ENCODE measurements at regions not wholly inside any gene's neighbourhood (a gene's known extent, or its start where the extent isn't known, plus 50 kb on each side); places are given as distances from the start of the nearest gene placed in this dataset.

GRCh38 chr4:32589853-32590252, 1869.7 kb downstream of the PCDH7 start:
- ChIA-PET POLR2A (no interaction called here), CTCF (no interaction called here)
- DNase-seq (ENCODE audit: extremely low spot score), result no peak
- TF ChIP-seq CTCF (IDR thresholded peaks at IDR 0.05; ENCODE audit: control extremely low read depth, extremely low read depth, low read depth, missing control alignments), result no peak

GRCh38 chr4:32597354-32597753, 1877.2 kb downstream of the PCDH7 start:
- ChIA-PET POLR2A (no interaction called here), CTCF (no interaction called here)
- DNase-seq (ENCODE audit: extremely low spot score), result no peak
- no peak for TF ChIP-seq CTCF (IDR thresholded peaks at IDR 0.05; ENCODE audit: control extremely low read depth, extremely low read depth, low read depth, missing control alignments)

- no peak for DNase-seq (ENCODE audit: extremely low spot score)
- CTCF ChIA-PET, result no interaction called here
Observed at GRCh38 chr4:32601848-32602247, 1881.7 kb downstream of the PCDH7 start.

GRCh38 chr4:32607978-32608377, 1887.8 kb downstream of the PCDH7 start:
- CTCF ChIA-PET, result no interaction called here
- no peak for TF ChIP-seq CTCF (IDR thresholded peaks at IDR 0.05; ENCODE audit: control extremely low read depth, extremely low read depth, low read depth, missing control alignments)
- no peak for DNase-seq (ENCODE audit: extremely low spot score)
- POLR2A ChIA-PET, result no interaction called here

More at GRCh38 chr4:32601848-32602247, 1881.7 kb downstream of the PCDH7 start:
- no peak for TF ChIP-seq CTCF (IDR thresholded peaks at IDR 0.05; ENCODE audit: control extremely low read depth, extremely low read depth, low read depth, missing control alignments)
- POLR2A ChIA-PET, result no interaction called here

GRCh38 chr4:32624943-32625603, 1904.9 kb downstream of the PCDH7 start:
- ChIA-PET POLR2A (no interaction called here), CTCF (interaction anchor here (1.2 kb wide), 2 partner anchors 8 to 24 kb away, joined by 3 read pairs; no protein-coding TSS in a partner anchor)
- TF ChIP-seq CTCF (IDR thresholded peaks at IDR 0.05; ENCODE audit: control extremely low read depth, extremely low read depth, low read depth, missing control alignments), result no peak
- no peak for DNase-seq (ENCODE audit: extremely low spot score)

DNA sequence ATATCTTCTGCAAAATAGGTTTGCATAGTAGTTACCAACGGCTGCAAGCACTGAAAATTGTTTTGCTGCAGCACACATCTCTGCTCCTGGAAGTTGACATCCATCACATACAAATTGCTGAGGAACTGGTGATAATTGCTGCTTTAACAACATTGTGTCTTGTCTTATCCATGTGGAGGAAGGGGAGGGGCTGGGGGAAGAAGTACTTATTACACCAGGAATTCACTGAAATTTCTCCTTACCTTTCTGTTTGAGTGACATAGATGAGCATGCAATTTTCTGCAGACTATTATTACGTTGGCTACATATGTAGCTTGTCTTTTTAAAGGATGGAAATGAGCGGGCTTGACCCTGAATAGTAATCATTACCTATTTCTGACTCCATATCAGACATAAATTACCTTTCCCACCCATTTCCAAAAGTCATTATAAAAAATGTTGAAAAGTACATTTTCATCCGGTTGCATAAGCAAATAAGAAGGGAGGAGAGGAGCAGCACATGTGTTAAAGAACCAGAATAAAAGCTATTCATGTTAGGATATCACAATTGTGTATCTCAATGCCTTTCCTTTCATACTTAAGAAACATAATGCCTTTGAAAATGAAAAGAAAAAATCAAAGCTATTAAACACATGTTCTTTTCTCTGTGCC, 1905.6 kb downstream of the PCDH7 start:
- ChIA-PET POLR2A (no interaction called here), CTCF (interaction anchor here (1.2 kb wide), 2 partner anchors 9 to 23 kb away, joined by 3 read pairs; no protein-coding TSS in a partner anchor)
- TF ChIP-seq CTCF (IDR thresholded peaks at IDR 0.05; ENCODE audit: control extremely low read depth, extremely low read depth, low read depth, missing control alignments), result no peak
- no peak for DNase-seq (ENCODE audit: extremely low spot score)
